CD8-positive, alpha-beta memory T cell (primary cell): ENCODE measurements at regions not wholly inside any gene's neighbourhood (a gene's known extent, or its start where the extent isn't known, plus 50 kb on each side); places are given as distances from the start of the nearest gene placed in this dataset.
A peak's percentile ranks its signal among the peaks of the same experiment; 100 is the strongest.

ENCODE experiments used
- CTCF ChIA-PET: fragments of 350-600 bp; sonication (Branson Sonifier 250); formaldehyde crosslinking; loops from one replicate; lab custom pipeline; 2021; ENCODE audit warnings: antibody characterized with exemption; lab: Charles Lee
- POLR2A ChIA-PET: fragments of 350-600 bp; sonication (Branson Sonifier 250); formaldehyde crosslinking; loops from one replicate; lab custom pipeline; 2021; ENCODE audit warnings: antibody characterized with exemption; lab: Charles Lee
- DNase-seq, 5 donors: peaks; one replicate each; pipeline versions ENCODE4 v3.0.0 to v3.0.0-alpha.2; 2020 to 2022; ENCODE audit warnings: mixed read lengths in 1 of 5
- H3K27ac ChIP-seq: one replicate; pipeline ENCODE4 v1.7.0; 2013; ENCODE audit warnings: low read depth, mild to moderate bottlenecking, low read length, moderate library complexity
- H3K27me3 ChIP-seq: 2 replicates; pipeline ENCODE4 v1.7.0; 2013; ENCODE audit warnings: low read length, mild to moderate bottlenecking; ENCODE audit not compliant: insufficient read depth, poor library complexity, severe bottlenecking
- H3K36me3 ChIP-seq: 2 replicates; pipeline ENCODE4 v1.7.0; 2013; ENCODE audit warnings: mild to moderate bottlenecking, low read length, moderate library complexity; ENCODE audit not compliant: insufficient read depth
- H3K4me1 ChIP-seq: 2 replicates; pipeline ENCODE4 v1.7.0; 2013; ENCODE audit warnings: mild to moderate bottlenecking, low read length, moderate library complexity; ENCODE audit not compliant: insufficient read depth
- H3K4me3 ChIP-seq: 2 replicates; pipeline ENCODE4 v1.7.0; 2013; ENCODE audit warnings: mild to moderate bottlenecking, low read length
- H3K9me3 ChIP-seq: 2 replicates; pipeline ENCODE4 v1.7.0; 2013; ENCODE audit warnings: mild to moderate bottlenecking, low read length
- H3K27ac Mint-ChIP-seq, 8 donors: one replicate each; pipeline ENCODE4 v1.8.0; 2020 to 2021; ENCODE audit warnings: mixed read lengths in 8 of 8, mild to moderate bottlenecking in 6 of 8, inconsistent platforms in 3 of 8, moderate library complexity in 3 of 8
- H3K27me3 Mint-ChIP-seq, 2 donors: one replicate each; pipeline ENCODE4 v1.8.0; 2020 to 2021; ENCODE audit warnings: mixed read lengths in 2 of 2, mild to moderate bottlenecking in 1 of 2, moderate library complexity in 1 of 2
- H3K36me3 Mint-ChIP-seq, 3 donors: one replicate each; pipeline ENCODE4 v1.8.0; 2020 to 2021; ENCODE audit warnings: mixed read lengths in 3 of 3, inconsistent platforms in 1 of 3, mild to moderate bottlenecking in 1 of 3
- H3K4me1 Mint-ChIP-seq, 3 donors: one replicate each; pipeline ENCODE4 v1.8.0; 2020 to 2021; ENCODE audit warnings: mixed read lengths in 3 of 3, inconsistent platforms in 1 of 3, mild to moderate bottlenecking in 1 of 3
- H3K4me3 Mint-ChIP-seq, 7 donors: one replicate each; pipeline ENCODE4 v1.8.0; 2020 to 2021; ENCODE audit warnings: mixed read lengths in 7 of 7, mild to moderate bottlenecking in 6 of 7, moderate library complexity in 4 of 7, inconsistent platforms in 2 of 7
- H3K9me3 Mint-ChIP-seq, 5 donors: one replicate each; pipeline ENCODE4 v1.8.0; 2020 to 2022; ENCODE audit warnings: mixed read lengths in 5 of 5, mild to moderate bottlenecking in 3 of 5, moderate library complexity in 2 of 5, inconsistent platforms in 1 of 5

DNA sequence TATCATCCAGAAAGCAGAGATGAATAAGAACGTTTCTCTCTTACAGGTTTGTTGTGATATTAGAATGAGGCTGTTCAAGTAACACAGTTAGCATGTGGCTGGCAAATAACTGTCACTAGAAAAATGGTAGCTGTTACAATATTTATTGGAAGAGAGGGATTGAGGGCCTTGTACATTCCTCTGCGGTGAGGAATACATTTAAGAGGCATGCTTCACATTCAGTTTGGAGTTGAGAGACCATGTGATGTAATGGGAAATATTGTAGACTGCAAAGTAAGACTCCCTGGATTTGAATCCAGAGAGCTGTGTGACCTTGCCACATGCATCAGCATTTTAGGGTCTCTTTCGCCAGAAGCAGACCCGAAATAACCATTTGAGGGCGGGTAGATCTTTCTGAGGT, 104.8 kb upstream of the KIT start:
- no peak overlapping the region for H3K4me3 ChIP-seq
- no peak overlapping the region for H3K4me3 Mint-ChIP-seq
- CTCF ChIA-PET, result no interaction called here
- H3K36me3 ChIP-seq, result no peaks in the 10 kb centered on the region
- H3K27me3 Mint-ChIP-seq, result no peaks in the 10 kb centered on the region
- H3K27ac Mint-ChIP-seq, result no peak overlapping the region
- H3K9me3 ChIP-seq, result no peaks in the 10 kb centered on the region
- no peak overlapping the region for H3K27ac ChIP-seq
- no peaks in the 10 kb centered on the region for H3K36me3 Mint-ChIP-seq
- no peaks in the 10 kb centered on the region for H3K4me1 ChIP-seq
- H3K27me3 ChIP-seq, result no peaks in the 10 kb centered on the region
- POLR2A ChIA-PET, result no interaction called here
- peaks cover 0 to 5% (median 0%) of the 10 kb centered on the region in 5 donors for H3K9me3 Mint-ChIP-seq
- H3K4me1 Mint-ChIP-seq, result no peaks in the 10 kb centered on the region
- no peak for DNase-seq

DNA sequence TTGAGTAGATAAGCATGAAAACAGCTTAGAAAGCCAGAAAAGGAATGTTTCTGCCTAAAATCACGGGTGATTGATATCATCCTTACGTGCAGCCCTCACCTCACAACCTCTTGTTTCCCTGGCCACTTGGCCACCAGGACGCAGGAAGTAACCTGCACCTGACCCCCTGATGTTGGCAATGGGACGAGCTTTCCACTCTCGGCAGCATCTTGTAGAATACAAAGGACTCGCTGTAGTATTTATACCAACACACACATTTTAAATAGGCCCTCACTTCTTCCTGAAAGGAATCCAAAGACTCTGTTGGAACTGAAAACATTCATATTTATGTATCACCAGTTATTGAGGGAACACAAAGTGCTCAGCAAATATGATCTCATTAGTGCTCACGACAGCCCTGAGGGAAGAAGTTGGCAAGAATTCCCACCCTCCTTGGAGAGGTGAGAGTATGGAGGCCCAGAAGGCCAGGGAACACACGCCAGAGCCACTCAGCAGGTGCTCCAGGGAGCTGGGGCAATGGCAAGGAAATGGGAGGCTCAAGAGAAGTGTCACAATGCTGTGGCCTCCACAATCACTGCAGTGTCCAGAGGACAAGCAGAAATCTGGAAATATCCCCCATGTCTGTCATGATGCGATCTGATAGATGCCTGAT, 103.3 kb upstream of the KIT start:
- CTCF ChIA-PET, result no interaction called here
- POLR2A ChIA-PET, result no interaction called here
- no peaks in the 10 kb centered on the region for H3K27me3 ChIP-seq
- Mint-ChIP-seq H3K27ac (no peak overlapping the region), H3K4me3 (no peak overlapping the region), H3K4me1 (no peaks in the 10 kb centered on the region), H3K27me3 (no peaks in the 10 kb centered on the region), H3K36me3 (no peaks in the 10 kb centered on the region), H3K9me3 (peaks cover 0 to 11% (median 0%) of the 10 kb centered on the region in 5 donors)
- no peaks in the 10 kb centered on the region for H3K36me3 ChIP-seq
- DNase-seq, result no peak
- H3K4me3 ChIP-seq, result no peak overlapping the region
- H3K9me3 ChIP-seq, result no peaks in the 10 kb centered on the region
- no peak overlapping the region for H3K27ac ChIP-seq
- no peaks in the 10 kb centered on the region for H3K4me1 ChIP-seq

DNA sequence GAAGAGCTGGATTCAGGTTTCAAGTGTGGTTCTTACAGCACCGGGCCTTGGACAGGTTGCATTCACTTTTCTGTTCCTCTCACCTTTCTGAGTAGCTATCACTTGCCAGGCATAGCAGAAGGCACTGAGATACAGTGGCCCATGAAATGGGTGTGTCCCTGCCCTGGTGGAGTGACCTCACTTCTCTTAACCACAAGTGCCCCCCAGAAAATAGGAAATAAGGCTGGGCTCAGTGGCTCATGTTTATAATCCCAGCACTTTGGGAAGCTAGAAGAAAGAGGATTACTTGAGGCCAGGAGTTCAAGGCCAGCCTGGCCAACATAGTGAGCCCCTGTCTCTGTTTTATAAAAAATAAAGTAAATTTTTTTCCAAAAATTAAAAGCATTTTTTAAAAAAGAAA, 101.7 kb upstream of the KIT start:
- ChIA-PET POLR2A (no interaction called here), CTCF (no interaction called here)
- no peaks in the 10 kb centered on the region for H3K36me3 ChIP-seq
- no peaks in the 10 kb centered on the region for H3K9me3 ChIP-seq
- Mint-ChIP-seq H3K27ac (no peak overlapping the region), H3K36me3 (no peaks in the 10 kb centered on the region), H3K4me3 (no peak overlapping the region), H3K27me3 (peaks cover 0 to 4% of the 10 kb centered on the region in 2 donors), H3K9me3 (peaks cover 0 to 13% (median 0%) of the 10 kb centered on the region in 5 donors), H3K4me1 (no peaks in the 10 kb centered on the region)
- H3K4me3 ChIP-seq, result no peak overlapping the region
- no peaks in the 10 kb centered on the region for H3K4me1 ChIP-seq
- no peak overlapping the region for H3K27ac ChIP-seq
- no peaks in the 10 kb centered on the region for H3K27me3 ChIP-seq
- DNase-seq, result no peak

DNA sequence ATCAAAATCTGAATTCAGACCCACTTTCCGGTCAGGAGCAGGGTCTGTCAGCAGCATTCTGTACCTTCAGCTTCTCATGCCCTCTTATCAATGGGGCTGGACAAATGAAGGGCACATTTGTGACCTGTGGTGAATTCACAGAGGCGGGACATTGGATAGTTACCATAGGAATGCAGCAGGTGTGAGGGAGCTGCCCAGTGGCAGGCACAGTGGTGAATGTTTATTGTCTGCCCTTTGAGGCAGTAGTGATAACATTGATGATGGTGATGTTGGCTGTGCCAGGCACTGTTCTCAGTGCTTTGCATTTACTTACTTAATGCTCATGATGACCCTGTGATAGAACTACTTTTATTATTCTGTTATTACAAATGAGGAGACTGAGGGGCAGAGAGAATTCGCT, 101.2 kb upstream of the KIT start:
- no peak overlapping the region for H3K27ac Mint-ChIP-seq
- ChIA-PET CTCF (no interaction called here), POLR2A (no interaction called here)
- H3K4me1 Mint-ChIP-seq, result no peaks in the 10 kb centered on the region
- no peaks in the 10 kb centered on the region for H3K36me3 ChIP-seq
- H3K27ac ChIP-seq, result no peak overlapping the region
- H3K4me3 Mint-ChIP-seq, result no peak overlapping the region
- no peak overlapping the region for H3K4me3 ChIP-seq
- H3K36me3 Mint-ChIP-seq, result no peaks in the 10 kb centered on the region
- no peaks in the 10 kb centered on the region for H3K27me3 ChIP-seq
- peaks cover 0 to 4% of the 10 kb centered on the region in 2 donors for H3K27me3 Mint-ChIP-seq
- no peaks in the 10 kb centered on the region for H3K9me3 ChIP-seq
- peaks cover 0 to 13% (median 0%) of the 10 kb centered on the region in 5 donors for H3K9me3 Mint-ChIP-seq
- no peak for DNase-seq
- no peaks in the 10 kb centered on the region for H3K4me1 ChIP-seq

DNA sequence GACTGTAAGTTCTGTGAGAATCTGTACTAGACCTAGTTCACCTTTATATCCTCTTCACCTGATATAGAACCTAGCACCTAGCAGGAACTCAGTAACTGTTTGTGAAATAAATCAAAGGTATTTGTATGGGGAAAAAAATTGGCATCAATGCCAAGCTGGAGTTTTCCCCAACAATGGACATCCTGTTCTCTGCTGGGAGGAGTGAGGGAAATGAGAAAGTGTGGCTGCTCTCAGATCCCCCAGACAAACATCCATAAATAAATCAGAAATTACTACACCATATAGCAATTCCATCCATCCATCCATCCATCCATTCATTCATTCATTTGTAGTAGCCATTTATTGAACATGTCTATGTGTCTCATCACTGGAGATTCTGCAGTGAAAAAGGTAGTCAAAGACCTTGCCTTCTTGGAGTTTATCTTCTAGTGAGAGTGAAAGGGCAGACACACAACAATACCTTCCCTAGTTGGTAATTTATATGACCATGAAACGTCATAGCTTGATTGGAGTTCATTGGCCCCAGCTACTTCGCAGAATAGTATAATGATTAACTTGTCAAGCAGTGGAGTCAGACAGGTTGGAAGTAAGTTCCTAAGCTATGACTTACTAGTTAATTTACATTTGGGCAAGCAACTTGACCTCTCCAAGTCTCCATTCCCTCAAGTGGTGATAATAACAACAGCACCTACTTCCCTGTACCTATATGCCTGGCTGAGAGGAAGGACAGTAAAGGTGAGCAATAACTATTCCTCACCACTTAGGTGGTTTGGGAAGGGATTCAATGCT, 98.7 kb upstream of the KIT start:
- H3K36me3 ChIP-seq, result no peaks in the 10 kb centered on the region
- H3K36me3 Mint-ChIP-seq, result no peaks in the 10 kb centered on the region
- CTCF ChIA-PET, result no interaction called here
- H3K27me3 ChIP-seq, result no peaks in the 10 kb centered on the region
- H3K4me1 ChIP-seq, result no peaks in the 10 kb centered on the region
- no peak overlapping the region for H3K27ac ChIP-seq
- H3K27me3 Mint-ChIP-seq, result peaks cover 0 to 4% of the 10 kb centered on the region in 2 donors
- no peak overlapping the region for H3K4me3 ChIP-seq
- no peaks in the 10 kb centered on the region for H3K9me3 ChIP-seq
- H3K4me1 Mint-ChIP-seq, result no peaks in the 10 kb centered on the region
- POLR2A ChIA-PET, result no interaction called here
- no peak overlapping the region for H3K4me3 Mint-ChIP-seq
- H3K9me3 Mint-ChIP-seq, result peaks cover 0 to 8% (median 0%) of the 10 kb centered on the region in 5 donors
- H3K27ac Mint-ChIP-seq, result no peak overlapping the region
- DNase-seq, result no peak

DNA sequence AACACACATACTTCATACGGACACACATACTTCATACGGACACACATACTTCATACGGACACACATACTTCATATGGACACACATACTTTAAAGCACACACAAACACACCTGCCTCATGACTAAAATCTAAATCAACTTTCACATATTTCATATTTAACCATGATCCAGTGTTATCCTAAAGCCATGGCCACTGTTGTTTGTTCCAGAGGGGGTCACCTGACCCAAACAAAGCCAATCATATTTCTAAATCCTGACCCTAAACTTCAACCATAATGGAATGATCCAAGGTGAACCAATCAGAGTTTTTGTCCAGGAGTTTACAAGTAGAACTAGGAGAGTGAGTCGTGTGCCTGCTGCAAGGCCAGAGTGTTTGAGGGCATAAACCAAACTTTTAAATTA, 97.2 kb upstream of the KIT start:
- H3K36me3 Mint-ChIP-seq, result no peaks in the 10 kb centered on the region
- CTCF ChIA-PET, result no interaction called here
- Histone ChIP-seq H3K27me3 (no peaks in the 10 kb centered on the region), H3K27ac (no peak overlapping the region), H3K36me3 (no peaks in the 10 kb centered on the region), H3K9me3 (no peaks in the 10 kb centered on the region), H3K4me3 (no peak overlapping the region), H3K4me1 (no peaks in the 10 kb centered on the region)
- no peaks in the 10 kb centered on the region for H3K4me1 Mint-ChIP-seq
- H3K9me3 Mint-ChIP-seq, result peaks cover 0 to 8% (median 0%) of the 10 kb centered on the region in 5 donors
- peaks cover 0 to 4% of the 10 kb centered on the region in 2 donors for H3K27me3 Mint-ChIP-seq
- H3K27ac Mint-ChIP-seq, result no peak overlapping the region
- POLR2A ChIA-PET, result no interaction called here
- no peak overlapping the region for H3K4me3 Mint-ChIP-seq
- DNase-seq, result no peak

DNA sequence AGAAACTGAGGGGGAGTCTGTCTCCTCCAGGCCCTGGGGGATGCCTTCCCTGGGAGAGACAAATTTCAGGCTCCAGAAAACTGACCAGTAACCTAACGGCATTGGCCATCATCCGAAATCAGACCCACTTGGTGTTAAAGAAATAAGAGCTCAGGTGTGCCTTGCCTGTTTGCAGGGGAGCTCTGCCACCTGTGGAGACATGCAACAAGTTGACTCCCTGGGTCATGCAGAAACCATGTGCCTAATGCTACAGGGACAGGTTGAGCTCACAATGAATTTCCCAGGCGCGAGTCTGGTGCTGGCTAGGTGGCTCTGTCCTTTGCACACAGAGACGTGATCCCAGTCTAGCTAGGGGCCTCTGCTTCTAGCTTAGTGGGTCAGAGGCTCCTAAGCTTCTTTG, 95.8 kb upstream of the KIT start:
- H3K4me1 Mint-ChIP-seq, result peaks cover 0 to 6% (median 5%) of the 10 kb centered on the region in 3 donors
- CTCF ChIA-PET, result no interaction called here

DNA sequence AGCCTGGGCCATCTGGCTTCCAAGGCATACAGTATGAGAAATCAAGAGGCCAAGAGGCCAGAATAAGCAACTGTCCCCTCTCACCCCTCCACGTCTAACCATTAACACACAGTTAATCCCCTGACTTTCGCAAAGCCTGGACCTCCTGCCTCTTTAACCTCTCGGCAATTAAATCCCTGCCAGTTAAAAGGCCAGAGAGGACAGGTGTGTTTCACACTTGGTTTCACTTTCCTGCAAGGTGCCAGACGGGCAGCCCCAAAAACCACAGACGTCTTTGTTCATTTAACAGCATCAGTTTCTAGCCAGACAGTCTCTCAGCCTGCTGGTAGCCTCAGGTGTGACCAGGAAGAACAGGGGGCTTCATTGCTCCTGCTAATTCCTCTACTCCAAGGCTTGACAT, 91.1 kb upstream of the KIT start:
- H3K27me3 ChIP-seq, result no peaks in the 10 kb centered on the region
- H3K4me3 Mint-ChIP-seq, result no peak overlapping the region
- no peak overlapping the region for H3K27ac ChIP-seq
- no peaks in the 10 kb centered on the region for H3K36me3 ChIP-seq
- POLR2A ChIA-PET, result no interaction called here
- CTCF ChIA-PET, result no interaction called here
- no peaks in the 10 kb centered on the region for H3K9me3 ChIP-seq
- H3K9me3 Mint-ChIP-seq, result peaks cover 0 to 4% (median 0%) of the 10 kb centered on the region in 5 donors
- H3K27ac Mint-ChIP-seq, result peak overlapping the region in 1 of 8 donors; percentile 36
- peaks cover 0 to 6% (median 5%) of the 10 kb centered on the region in 3 donors for H3K4me1 Mint-ChIP-seq
- no peaks in the 10 kb centered on the region for H3K36me3 Mint-ChIP-seq
- H3K27me3 Mint-ChIP-seq, result no peaks in the 10 kb centered on the region
- DNase-seq, result peak in 2 of 5 donors; percentile 2 to 5
- no peak overlapping the region for H3K4me3 ChIP-seq
- H3K4me1 ChIP-seq, result no peaks in the 10 kb centered on the region

More for the DNA sequence above, 95.8 kb upstream of the KIT start:
- Mint-ChIP-seq H3K36me3 (no peaks in the 10 kb centered on the region), H3K27me3 (peaks cover 0 to 4% of the 10 kb centered on the region in 2 donors), H3K4me3 (no peak overlapping the region), H3K27ac (no peak overlapping the region), H3K9me3 (peaks cover 0 to 8% (median 0%) of the 10 kb centered on the region in 5 donors)
- Histone ChIP-seq H3K27me3 (no peaks in the 10 kb centered on the region), H3K9me3 (no peaks in the 10 kb centered on the region), H3K4me3 (no peak overlapping the region), H3K4me1 (no peaks in the 10 kb centered on the region), H3K36me3 (no peaks in the 10 kb centered on the region), H3K27ac (no peak overlapping the region)
- DNase-seq, result no peak
- POLR2A ChIA-PET, result no interaction called here
